B cell (primary cell): ENCODE measurements at regions not wholly inside any gene's neighbourhood (a gene's known extent, or its start where the extent isn't known, plus 50 kb on each side); places are given as distances from the start of the nearest gene placed in this dataset.

ENCODE experiments used
- ATAC-seq: fragments of 200-7000 bp; cut with Tn5 transposase; one replicate; pipeline ENCODE4 v1.10.0; 2021; ENCODE audit warnings: low read depth, mild to moderate bottlenecking, moderate number of reproducible peaks, moderate library complexity
- CTCF ChIA-PET: fragments of 350-600 bp; sonication (Branson Sonifier 250); formaldehyde crosslinking; loops from one replicate; lab custom pipeline; 2021; ENCODE audit warnings: antibody characterized with exemption, inconsistent platforms; lab: Charles Lee
- POLR2A ChIA-PET: fragments of 350-600 bp; sonication (Branson Sonifier 250); formaldehyde crosslinking; loops from one replicate; lab custom pipeline; 2021; ENCODE audit warnings: antibody characterized with exemption; lab: Charles Lee
- DNase-seq: peaks from one replicate; pipeline ENCODE4 v3.0.0; 2013
- H2AFZ ChIP-seq: 2 replicates; pipeline ENCODE4 v1.6.1; 2012; ENCODE audit warnings: mild to moderate bottlenecking, low read depth, low read length; ENCODE audit not compliant: insufficient read depth, poor library complexity, severe bottlenecking
- H3K27ac ChIP-seq, 2 donors: 1 replicate in 1 of 2; 2 replicates in 1 of 2; pipeline ENCODE4 v1.5.1; 2012 to 2013; ENCODE audit warnings: low read length in 2 of 2, mild to moderate bottlenecking in 2 of 2, moderate library complexity in 1 of 2
- H3K27me3 ChIP-seq, 4 experiments: fragments of 200-600 bp in 1 of 4; sonication (generic) in 1 of 4; replicated peaks in 1 of 4; 1 replicate in 2 of 4; 2 replicates in 2 of 4; pipeline versions ENCODE4 v1.6.1 to v1.7.0; 2013 to 2016; ENCODE audit warnings: low read length in 3 of 4, mild to moderate bottlenecking in 2 of 4, mixed read lengths in 1 of 4, moderate library complexity in 1 of 4; ENCODE audit not compliant: insufficient read depth in 4 of 4, control insufficient read depth in 3 of 4; ENCODE audit errors: control extremely low read depth in 1 of 4
- H3K36me3 ChIP-seq, 2 experiments: replicated peaks in 1 of 2; 1 replicate in 1 of 2; 2 replicates in 1 of 2; pipeline versions ENCODE4 v1.6.1 to v1.7.1; 2013; ENCODE audit warnings: low read length in 1 of 2; ENCODE audit not compliant: insufficient read depth in 2 of 2, control insufficient read depth in 1 of 2; ENCODE audit errors: control extremely low read depth in 1 of 2, extremely low read depth in 1 of 2
- H3K4me1 ChIP-seq, 2 donors: fragments of 200-600 bp in 1 of 2; sonication (generic) in 1 of 2; 1 replicate in 1 of 2; 2 replicates in 1 of 2; pipeline versions ENCODE4 v1.5.1 to v1.6.1; 2013 to 2017; ENCODE audit warnings: low read length in 2 of 2; ENCODE audit not compliant: control insufficient read depth in 2 of 2, insufficient read depth in 2 of 2
- H3K4me2 ChIP-seq: replicated peaks from 2 replicates; pipeline ENCODE3; 2012; ENCODE audit warnings: mild to moderate bottlenecking, low read depth, low read length; ENCODE audit not compliant: poor library complexity, severe bottlenecking
- H3K4me3 ChIP-seq, 5 experiments: fragments of 200-600 bp in 1 of 5; sonication (generic) in 1 of 5; 1 replicate in 3 of 5; 2 replicates in 2 of 5; pipeline versions ENCODE4 v1.5.1 to v1.7.0; 2011 to 2016; ENCODE audit warnings: low read length in 4 of 5, mild to moderate bottlenecking in 4 of 5, low read depth in 2 of 5, control low read depth in 1 of 5, moderate library complexity in 1 of 5; ENCODE audit not compliant: insufficient read depth in 1 of 5; ENCODE audit errors: control extremely low read depth in 1 of 5, extremely low read depth in 1 of 5
- H3K79me2 ChIP-seq: fragments of 200-600 bp; sonication (generic); one replicate; pipeline ENCODE4 v1.6.0; 2016; ENCODE audit warnings: low read length; ENCODE audit not compliant: control insufficient read depth, insufficient read depth
- H3K9ac ChIP-seq: fragments of 200-600 bp; sonication (generic); 2 replicates; pipeline ENCODE4 v1.6.1; 2017; ENCODE audit warnings: mild to moderate bottlenecking, low read length, moderate library complexity
- H3K9me3 ChIP-seq, 3 donors: one replicate each; pipeline versions ENCODE4 v1.6.1 to v1.7.1; 2013; ENCODE audit warnings: low read length in 2 of 3; ENCODE audit not compliant: control insufficient read depth in 2 of 3, insufficient read depth in 1 of 3; ENCODE audit errors: control extremely low read depth in 1 of 3
- H4K20me1 ChIP-seq: 2 replicates; pipeline ENCODE4 v1.6.0; 2012; ENCODE audit warnings: mild to moderate bottlenecking, low read length; ENCODE audit not compliant: insufficient read depth, control insufficient read depth, poor library complexity, severe bottlenecking
- H3K27ac Mint-ChIP-seq: one replicate; pipeline ENCODE4 v1.8.0; 2021; ENCODE audit warnings: mixed read lengths
- H3K27me3 Mint-ChIP-seq: one replicate; pipeline ENCODE4 v1.8.0; 2021; ENCODE audit warnings: mixed read lengths
- H3K4me1 Mint-ChIP-seq: one replicate; pipeline ENCODE4 v1.8.0; 2021; ENCODE audit warnings: mixed read lengths
- H3K4me3 Mint-ChIP-seq: one replicate; pipeline ENCODE4 v1.8.0; 2021; ENCODE audit warnings: mixed read lengths
- H3K9me3 Mint-ChIP-seq: one replicate; pipeline ENCODE4 v1.8.0; 2022; ENCODE audit warnings: mixed read lengths; ENCODE audit not compliant: insufficient read depth
- EZH2 ChIP-seq: IDR thresholded peaks from 2 replicates; pipeline ENCODE4 v1.6.1; 2012; ENCODE audit warnings: borderline replicate concordance, low read depth, mild to moderate bottlenecking, moderate library complexity, low read length; ENCODE audit not compliant: insufficient read depth, poor library complexity, severe bottlenecking
- WGBS: methylation state at CpG from one replicate; pipeline ENCODE4 v1.1.5; 2013; ENCODE audit warnings: missing lambda C conversion rate; ENCODE audit not compliant: insufficient coverage; 5-methylcytosine and 5-hydroxymethylcytosine counted together
- intact Hi-C: fragments of 100-400 bp; cut with micrococcal nuclease; formaldehyde crosslinking; loops from one replicate; pipeline ENCODE4 v1.10.0; 2022
- TF ChIP-seq, protein P1 (sequence below): fragments of 200-600 bp; IDR thresholded peaks from one replicate; pipeline ENCODE4 v1.8.0; 2022; ENCODE audit warnings: antibody characterized with exemption, mild to moderate bottlenecking

DNA sequence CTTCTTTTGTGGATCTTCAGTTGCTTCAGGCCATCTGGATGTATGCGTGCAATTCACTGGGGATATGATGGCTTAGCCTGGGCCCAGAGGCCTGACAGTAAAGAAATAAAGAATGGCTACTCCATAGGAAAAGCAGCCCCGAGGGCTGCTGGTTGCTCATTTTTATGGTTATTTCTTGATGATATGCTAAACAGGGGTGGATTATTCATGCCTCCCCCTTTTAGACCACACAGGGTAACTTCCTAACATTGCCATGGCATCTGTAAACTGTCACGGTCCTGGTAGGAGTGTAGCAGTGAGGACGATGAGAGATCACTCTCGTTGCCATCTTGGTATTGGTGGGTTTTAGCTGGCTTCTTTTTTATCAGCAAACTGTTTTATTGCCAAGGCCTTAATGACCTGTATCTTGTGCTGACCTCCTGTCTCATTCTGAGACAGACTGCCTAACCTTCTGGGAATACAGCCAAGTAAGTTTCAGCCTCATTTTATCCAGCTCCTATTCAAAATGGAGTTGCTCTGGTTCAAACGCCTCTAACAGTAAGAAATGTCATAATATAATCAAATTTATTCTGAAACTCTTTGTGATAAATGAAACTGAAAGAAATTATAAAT lies 60.5 kb downstream of the DSEL start:
- TF ChIP-seq EZH2, result no peak
- TF ChIP-seq, protein P1, sequence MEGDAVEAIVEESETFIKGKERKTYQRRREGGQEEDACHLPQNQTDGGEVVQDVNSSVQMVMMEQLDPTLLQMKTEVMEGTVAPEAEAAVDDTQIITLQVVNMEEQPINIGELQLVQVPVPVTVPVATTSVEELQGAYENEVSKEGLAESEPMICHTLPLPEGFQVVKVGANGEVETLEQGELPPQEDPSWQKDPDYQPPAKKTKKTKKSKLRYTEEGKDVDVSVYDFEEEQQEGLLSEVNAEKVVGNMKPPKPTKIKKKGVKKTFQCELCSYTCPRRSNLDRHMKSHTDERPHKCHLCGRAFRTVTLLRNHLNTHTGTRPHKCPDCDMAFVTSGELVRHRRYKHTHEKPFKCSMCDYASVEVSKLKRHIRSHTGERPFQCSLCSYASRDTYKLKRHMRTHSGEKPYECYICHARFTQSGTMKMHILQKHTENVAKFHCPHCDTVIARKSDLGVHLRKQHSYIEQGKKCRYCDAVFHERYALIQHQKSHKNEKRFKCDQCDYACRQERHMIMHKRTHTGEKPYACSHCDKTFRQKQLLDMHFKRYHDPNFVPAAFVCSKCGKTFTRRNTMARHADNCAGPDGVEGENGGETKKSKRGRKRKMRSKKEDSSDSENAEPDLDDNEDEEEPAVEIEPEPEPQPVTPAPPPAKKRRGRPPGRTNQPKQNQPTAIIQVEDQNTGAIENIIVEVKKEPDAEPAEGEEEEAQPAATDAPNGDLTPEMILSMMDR, result no peak
- H3K9ac ChIP-seq, result no peak overlapping the region
- intact Hi-C loops, result no loop called here
- H3K27ac ChIP-seq, result no peak overlapping the region
- H3K79me2 ChIP-seq, result no peaks in the 10 kb centered on the region
- H3K9me3 ChIP-seq, result peaks cover 0 to 3% (median 0%) of the 10 kb centered on the region in 3 donors
- Mint-ChIP-seq H3K27ac (no peak overlapping the region), H3K9me3 (no peaks in the 10 kb centered on the region), H3K27me3 (peaks cover 3% of the 10 kb centered on the region), H3K4me1 (no peaks in the 10 kb centered on the region), H3K4me3 (no peak overlapping the region)
- no peaks in the 10 kb centered on the region for H3K27me3 ChIP-seq
- H3K36me3 ChIP-seq, result no peaks in the 10 kb centered on the region
- no peak for ATAC-seq
- H3K4me3 ChIP-seq, result no peak overlapping the region
- H4K20me1 ChIP-seq, result no peaks in the 10 kb centered on the region
- H3K4me1 ChIP-seq, result no peaks in the 10 kb centered on the region
- no peak for DNase-seq
- H3K4me2 ChIP-seq, result no peak overlapping the region
- H2AFZ ChIP-seq, result no peak overlapping the region
- CTCF ChIA-PET, result no interaction called here
- POLR2A ChIA-PET, result no interaction called here
- WGBS, result 92% methylated on average over 3 of the region's 6 CpGs

DNA sequence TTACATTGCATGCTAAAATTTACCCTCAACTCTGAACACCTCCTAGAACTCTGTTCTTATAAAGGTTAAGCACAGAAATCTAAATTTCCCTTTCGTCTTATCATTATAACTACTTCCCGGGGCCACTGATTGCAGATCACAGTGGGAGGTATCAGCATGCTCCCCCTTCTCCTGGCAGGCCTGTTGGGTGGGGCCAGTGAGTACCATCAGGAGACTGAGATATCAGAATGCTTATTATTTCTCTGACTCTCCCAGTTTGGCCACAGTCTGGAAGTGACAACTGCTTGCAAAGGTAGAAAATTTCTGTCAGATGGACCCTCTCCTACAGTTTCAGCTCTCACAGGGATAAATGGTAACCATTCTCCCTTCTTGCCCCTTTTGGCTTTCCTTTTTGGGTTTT lies 62.6 kb downstream of the DSEL start:
- no peak overlapping the region for H3K9ac ChIP-seq
- H3K27me3 ChIP-seq, result no peaks in the 10 kb centered on the region
- Mint-ChIP-seq H3K4me3 (no peak overlapping the region), H3K4me1 (no peaks in the 10 kb centered on the region), H3K27me3 (no peaks in the 10 kb centered on the region), H3K9me3 (peaks cover 7% of the 10 kb centered on the region), H3K27ac (no peak overlapping the region)
- ChIA-PET CTCF (no interaction called here), POLR2A (no interaction called here)
- no peak overlapping the region for H3K27ac ChIP-seq
- no peak overlapping the region for H2AFZ ChIP-seq
- no CpG with 5 or more reads among the region's 2 CpGs for WGBS
- intact Hi-C loops, result no loop called here
- H3K36me3 ChIP-seq, result no peaks in the 10 kb centered on the region
- H3K4me1 ChIP-seq, result no peaks in the 10 kb centered on the region
- ATAC-seq (no peak), DNase-seq (no peak)
- peaks cover 0 to 7% (median 0%) of the 10 kb centered on the region in 3 donors for H3K9me3 ChIP-seq
- no peak overlapping the region for H3K4me3 ChIP-seq
- no peaks in the 10 kb centered on the region for H4K20me1 ChIP-seq
- no peak overlapping the region for H3K4me2 ChIP-seq
- no peaks in the 10 kb centered on the region for H3K79me2 ChIP-seq
- no peak for TF ChIP-seq EZH2
- TF ChIP-seq, protein P1, result no peak
